IPS-11a (cell line): ENCODE measurements at regions not wholly inside any gene's neighbourhood (a gene's known extent, or its start where the extent isn't known, plus 50 kb on each side); places are given as distances from the start of the nearest gene placed in this dataset.
"Not testable (repeated sequence)": the region's sequence is repeated elsewhere in the genome, so short reads cannot be mapped to it uniquely, and the experiment has no call there.

ENCODE experiments used
- H3K4me3 ChIP-seq: one replicate; pipeline ENCODE4 v1.5.1; 2013; ENCODE audit warnings: low read depth, low read length, control low read depth

- not testable (repeated sequence) for H3K4me3 ChIP-seq
Observed at GRCh38 chr1:149157409-149157808, 54.1 kb upstream of the NBPF9 start.

DNA sequence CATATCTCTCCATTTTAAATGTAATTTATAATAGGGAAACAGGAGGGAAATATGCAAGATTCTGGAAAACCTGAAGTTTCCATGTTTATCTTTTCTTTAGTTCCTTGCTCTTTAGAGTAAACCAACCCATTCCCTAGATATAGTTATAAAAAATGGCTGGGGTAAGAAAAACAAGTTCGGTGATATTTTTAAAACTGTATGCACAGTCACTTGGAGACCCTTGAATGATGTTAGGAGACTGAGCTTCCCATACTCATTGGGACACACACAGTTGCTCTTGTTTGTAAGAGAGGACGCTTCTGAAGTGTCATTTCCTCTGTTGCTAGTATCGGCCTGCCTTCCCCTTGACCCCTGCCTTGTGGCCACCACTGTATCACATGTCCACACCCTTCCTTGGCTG is 55.0 kb upstream of the NBPF9 start:
- H3K4me3 ChIP-seq, result not testable (repeated sequence)

DNA sequence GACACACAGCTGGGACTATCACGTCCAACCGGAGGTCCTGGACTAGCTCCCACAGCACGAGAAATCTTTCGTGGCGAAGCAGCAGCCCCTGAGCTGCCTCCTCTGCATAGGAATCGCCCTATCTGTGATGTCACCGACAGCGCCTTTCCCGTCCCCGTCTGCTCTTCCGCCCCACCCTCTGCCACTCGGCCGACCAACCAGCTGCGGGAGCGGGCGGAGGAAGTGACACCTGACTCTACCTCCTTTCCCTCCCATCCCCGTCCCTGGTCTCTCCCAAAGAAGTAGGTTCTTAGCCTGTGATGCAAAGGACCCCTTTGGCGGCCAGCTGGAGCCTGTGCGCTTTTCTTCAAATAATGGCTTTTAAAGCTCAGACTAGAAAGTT is 59.7 kb upstream of the NBPF9 start:
- not testable (repeated sequence) for H3K4me3 ChIP-seq

DNA sequence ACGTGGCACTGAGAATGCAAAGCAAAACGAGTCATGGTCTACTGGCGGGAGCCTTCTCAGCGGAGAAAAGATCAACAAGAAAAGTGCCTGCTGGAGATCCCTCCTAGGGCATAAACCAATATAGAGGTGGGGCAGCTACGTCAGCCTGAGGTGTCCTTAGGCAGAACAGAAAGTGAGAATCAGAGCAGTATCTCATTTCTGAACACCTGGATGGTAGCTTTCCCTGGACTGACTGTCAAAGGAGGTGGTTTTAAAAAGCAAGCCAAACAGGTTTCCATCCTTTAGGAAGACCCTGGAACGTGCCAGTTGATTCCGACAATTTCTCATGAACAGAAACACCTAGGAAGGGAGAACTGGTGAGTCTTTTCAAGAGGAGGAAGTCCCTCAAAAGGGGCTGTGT is 71.4 kb upstream of the NBPF9 start:
- H3K4me3 ChIP-seq, result not testable (repeated sequence)

DNA sequence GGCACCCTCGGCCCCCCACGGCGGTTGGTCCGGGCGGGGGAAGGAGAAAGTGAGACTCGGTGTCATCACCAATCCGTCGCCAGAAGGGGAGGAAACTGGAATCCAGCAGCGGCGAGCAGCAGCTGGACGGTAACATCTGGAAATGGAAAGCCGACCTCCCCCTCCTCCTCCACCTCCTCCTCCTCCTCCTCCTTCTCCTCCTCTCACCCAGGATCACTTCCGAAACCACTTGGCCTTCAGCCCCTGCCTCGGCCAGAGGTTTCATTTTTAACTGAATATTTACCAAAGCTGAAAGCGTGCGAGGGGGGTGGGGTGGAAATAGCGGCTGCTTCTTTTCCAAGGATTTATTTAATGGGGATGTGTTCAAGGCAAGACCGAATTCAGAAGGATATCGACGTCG is 72.5 kb upstream of the NBPF9 start:
- H3K4me3 ChIP-seq, result not testable (repeated sequence)

- H3K4me3 ChIP-seq, result peak overlapping the region; percentile 17
Observed at GRCh38 chr1:149176453-149177316, 73.3 kb upstream of the NBPF9 start.

GRCh38 chr1:149190742-149191141 is 87.4 kb upstream of the NBPF9 start:
- H3K4me3 ChIP-seq, result not testable (repeated sequence)

DNA sequence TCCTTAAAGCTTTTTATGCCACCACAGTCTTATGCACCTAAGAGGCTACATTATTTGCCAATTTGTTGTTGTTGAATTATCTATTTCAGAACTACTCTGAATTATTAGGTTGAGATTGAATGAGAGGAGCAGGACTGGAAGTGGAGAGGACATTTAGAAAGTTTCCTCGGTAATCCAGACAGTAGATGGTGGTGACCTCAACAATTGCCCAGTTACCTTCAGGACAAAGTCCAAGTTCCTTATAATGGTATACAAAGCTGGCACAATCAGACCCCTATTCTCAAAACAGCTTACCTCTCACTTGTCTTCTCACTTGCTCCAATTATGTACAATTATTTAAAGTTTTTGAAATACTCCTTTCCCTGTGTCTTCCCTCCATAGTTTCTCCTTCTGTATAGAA is 93.3 kb upstream of the NBPF9 start:
- not testable (repeated sequence) for H3K4me3 ChIP-seq

- not testable (repeated sequence) for H3K4me3 ChIP-seq
Observed at GRCh38 chr1:149200567-149200966, 97.2 kb upstream of the NBPF9 start.

- not testable (repeated sequence) for H3K4me3 ChIP-seq
Observed at GRCh38 chr1:149202283-149202682, 98.9 kb upstream of the NBPF9 start.

GRCh38 chr1:149204396-149204795 is 101.0 kb upstream of the NBPF9 start:
- H3K4me3 ChIP-seq, result not testable (repeated sequence)

GRCh38 chr1:149208836-149209235 is 105.5 kb upstream of the NBPF9 start:
- not testable (repeated sequence) for H3K4me3 ChIP-seq

DNA sequence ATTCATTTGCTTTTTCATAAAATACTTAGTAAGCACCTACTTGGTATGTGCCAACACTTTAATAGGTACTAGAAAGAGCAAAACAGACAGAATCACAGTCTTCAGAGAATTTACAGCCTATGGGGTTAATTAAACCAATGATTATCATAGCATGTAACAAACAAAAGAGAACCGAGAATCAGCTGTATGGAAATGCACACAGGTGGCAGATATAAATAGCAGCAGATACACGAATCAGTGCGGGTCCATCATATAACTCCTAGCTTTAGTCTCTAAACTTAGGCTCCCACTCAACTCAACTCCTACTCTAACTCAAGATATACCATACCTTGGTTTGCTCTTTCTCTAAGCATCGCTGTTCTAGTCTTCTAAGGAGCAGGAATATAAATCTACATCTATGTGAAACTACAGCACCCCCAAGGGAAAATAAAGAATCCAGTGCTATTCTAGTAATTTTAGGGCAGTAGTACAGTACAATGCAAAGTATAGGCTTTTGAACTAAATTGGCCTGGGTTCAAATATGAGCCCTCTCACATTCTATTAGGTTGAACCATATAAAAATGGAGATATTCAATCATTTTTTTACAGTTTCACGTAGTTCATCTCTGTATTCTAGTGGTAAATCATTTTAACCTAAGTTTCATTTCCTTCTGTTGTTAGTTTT is 108.5 kb upstream of the NBPF9 start:
- H3K4me3 ChIP-seq, result not testable (repeated sequence)

DNA sequence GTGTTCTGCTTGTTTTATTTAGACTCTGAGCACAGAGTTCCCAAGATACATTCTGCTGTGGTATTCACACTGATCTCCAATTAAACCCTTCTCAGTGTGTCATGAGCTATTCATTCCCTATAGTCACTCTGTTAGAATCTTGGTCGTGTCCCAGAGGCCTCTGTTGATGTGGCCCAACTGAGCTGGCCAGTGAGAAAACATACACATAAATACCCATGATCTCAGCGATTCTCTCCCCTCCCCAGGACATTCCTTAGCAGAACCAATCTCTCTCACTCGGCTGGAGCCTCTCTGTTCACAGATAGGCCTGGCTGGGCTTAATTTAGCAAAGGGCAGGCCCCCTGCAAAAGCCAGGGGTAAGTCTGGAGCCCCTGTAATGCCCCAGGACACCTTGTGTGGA is 109.6 kb upstream of the NBPF9 start:
- H3K4me3 ChIP-seq, result not testable (repeated sequence)

DNA sequence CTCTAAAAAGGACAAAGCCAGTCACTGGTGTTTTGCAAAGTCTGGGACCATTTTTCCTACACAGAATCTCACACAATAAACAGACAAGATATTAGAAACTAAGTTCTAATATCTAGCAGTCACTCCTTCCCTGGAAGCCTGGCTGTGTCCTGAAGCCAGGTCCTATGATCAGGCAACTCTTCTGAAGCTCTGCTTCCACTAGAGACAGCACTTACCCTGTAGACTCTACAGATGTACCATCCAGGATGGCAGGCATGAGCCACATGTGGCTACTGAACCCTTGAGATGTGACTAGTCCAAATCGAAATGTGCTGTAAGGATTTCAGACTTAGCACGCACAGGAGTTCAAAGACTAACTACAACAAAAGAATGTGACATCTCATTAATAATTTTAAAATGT is 110.3 kb upstream of the NBPF9 start:
- not testable (repeated sequence) for H3K4me3 ChIP-seq

DNA sequence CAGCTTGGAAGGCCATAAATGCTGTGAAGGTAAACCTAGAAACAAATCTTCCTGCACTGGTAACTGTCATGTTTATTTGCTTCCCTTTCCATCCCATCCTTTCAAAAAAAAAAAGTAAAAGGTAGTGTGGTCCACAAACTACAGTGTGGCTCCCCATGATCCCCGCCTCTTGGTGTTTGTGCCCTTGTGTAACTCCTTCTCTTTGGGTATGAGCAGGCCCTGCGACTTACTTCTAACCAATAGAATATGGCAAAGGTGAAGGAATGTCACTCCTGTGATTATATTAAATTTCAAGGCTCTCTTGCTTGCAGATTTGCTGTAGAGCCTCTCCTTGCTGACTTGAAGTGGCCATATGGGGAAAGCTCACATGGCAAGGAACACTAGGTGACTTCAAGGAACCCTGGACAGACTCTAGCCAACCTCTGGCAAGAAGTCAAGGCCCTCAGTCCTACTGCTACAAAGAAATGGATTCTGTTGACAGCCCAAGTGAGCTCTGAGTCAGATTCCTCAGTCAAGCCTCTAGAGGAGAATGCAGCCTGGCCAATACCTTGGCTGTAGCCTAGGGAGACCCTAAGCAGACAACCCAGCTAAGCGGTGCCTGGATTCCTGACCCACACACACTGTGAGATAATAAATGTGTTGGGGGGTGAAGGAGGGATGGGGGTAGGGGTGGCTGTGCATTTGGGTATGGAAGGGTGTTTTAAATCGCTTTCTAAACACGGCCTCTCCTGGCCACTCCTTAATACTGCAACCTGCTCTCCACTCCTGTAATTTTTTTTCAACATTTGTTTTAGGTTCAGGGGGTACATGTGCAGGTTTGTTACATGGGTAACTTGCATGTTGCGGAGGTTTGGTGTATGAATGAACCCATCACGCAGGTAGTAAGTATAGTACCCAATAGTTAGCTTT is 115.0 kb upstream of the NBPF9 start:
- H3K4me3 ChIP-seq, result not testable (repeated sequence)

DNA sequence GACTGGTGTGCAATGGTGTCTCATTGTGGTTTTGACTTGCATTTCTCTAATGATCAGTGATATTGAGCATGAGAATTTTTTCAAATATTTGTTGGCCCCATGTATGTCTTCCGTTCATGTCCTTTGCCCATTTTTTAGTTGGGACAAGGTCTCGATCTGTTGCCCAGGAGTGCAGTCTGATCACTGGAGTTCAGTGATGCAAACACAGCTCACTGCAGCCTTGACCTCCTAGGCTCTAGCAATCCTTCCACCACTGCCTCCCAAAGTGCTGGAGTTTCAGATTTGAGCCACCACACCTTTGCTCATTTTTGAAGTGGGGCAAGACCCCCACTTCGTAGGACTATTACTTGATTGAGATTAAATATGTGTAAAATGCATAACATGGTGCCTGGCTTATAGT is 116.2 kb upstream of the NBPF9 start:
- not testable (repeated sequence) for H3K4me3 ChIP-seq

- H3K4me3 ChIP-seq, result not testable (repeated sequence)
Observed at GRCh38 chr1:149220463-149221074, 117.2 kb upstream of the NBPF9 start.

DNA sequence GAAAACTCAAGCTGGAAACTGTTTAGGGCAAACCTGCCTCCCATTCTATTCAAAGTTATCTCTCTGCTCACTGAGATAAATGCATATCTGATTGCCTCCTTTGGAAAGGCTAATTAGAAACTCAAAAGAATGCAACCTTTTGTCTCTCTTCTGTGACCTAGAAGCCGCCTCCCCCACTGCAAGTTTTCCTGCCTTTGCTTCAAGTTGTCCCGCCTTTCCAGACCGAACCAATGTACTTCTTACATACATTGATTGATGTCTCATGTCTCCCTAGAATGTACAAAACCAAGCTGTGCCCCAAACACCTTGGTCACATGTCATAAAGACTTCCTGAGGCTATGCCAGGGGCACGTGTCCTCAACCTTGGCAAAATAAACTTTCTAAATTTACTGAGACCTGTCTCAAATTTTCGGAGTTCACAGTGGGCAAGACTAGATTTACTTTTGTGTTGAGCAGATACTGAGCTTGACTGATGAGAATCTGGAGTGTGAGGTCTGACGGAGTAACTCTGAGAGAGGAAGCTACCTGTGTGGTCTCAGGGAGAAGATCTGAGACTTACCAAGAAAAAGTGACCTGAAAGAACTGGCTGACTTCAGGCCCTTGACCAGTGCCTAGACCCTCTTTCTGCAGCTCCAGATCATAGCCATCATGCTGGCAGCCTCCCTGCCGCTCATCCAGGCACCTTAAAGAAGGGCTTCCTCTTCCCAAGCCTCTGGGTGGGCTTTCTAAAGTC is 124.7 kb upstream of the NBPF9 start:
- H3K4me3 ChIP-seq, result not testable (repeated sequence)
